Astrocyte of the spinal cord (primary cell): ENCODE measurements at regions not wholly inside any gene's neighbourhood (a gene's known extent, or its start where the extent isn't known, plus 50 kb on each side); places are given as distances from the start of the nearest gene placed in this dataset.

Source experiments
- DNase-seq: peaks from one replicate; pipeline ENCODE4 v3.0.0; 2011; ENCODE audit warnings: low read depth, low spot score
- H3K4me3 ChIP-seq: 2 replicates; pipeline ENCODE4 v1.5.1; 2011; ENCODE audit warnings: low read depth, mild to moderate bottlenecking, low read length, moderate library complexity
- CTCF ChIP-seq: IDR thresholded peaks from 2 replicates; pipeline ENCODE4 v1.5.1; 2012; ENCODE audit warnings: low read depth, mild to moderate bottlenecking, low read length, inconsistent platforms
- in situ Hi-C: cut with HindIII; loops from 2 replicates; pipeline ENCODE4 v1.10.0; 2017; ENCODE audit warnings: low sequenced_read_pairs

DNA sequence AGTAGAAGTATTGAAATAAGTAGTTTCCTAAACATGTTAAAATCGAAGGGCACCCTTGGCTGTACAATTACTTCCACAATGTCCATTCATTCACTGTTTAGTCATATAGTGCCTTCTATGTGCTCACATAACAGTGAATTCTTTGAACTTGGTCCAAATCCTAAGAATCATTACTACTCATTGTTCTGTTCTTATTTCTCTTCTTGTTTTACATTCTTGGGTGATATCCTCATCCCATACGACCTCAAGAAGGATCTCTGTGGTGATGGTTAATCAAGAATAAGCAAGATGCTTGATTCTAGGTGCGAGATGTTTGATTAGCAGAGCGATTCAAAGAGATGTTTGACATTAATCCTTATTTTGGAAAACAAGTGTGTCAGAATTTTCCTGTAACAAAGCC lies 667.4 kb upstream of the ZP4 start:
- DNase-seq, result peak; percentile 88
- in situ Hi-C loops, result no loop called here

GRCh38 chr1:238552271-238552670 lies 661.5 kb upstream of the ZP4 start:
- no peak for DNase-seq
- H3K4me3 ChIP-seq, result no peak overlapping the region
- in situ Hi-C loops, result no loop called here
- TF ChIP-seq CTCF, result no peak

More for the DNA sequence above, 667.4 kb upstream of the ZP4 start:
- TF ChIP-seq CTCF, result no peak
- H3K4me3 ChIP-seq, result no peak overlapping the region

DNA sequence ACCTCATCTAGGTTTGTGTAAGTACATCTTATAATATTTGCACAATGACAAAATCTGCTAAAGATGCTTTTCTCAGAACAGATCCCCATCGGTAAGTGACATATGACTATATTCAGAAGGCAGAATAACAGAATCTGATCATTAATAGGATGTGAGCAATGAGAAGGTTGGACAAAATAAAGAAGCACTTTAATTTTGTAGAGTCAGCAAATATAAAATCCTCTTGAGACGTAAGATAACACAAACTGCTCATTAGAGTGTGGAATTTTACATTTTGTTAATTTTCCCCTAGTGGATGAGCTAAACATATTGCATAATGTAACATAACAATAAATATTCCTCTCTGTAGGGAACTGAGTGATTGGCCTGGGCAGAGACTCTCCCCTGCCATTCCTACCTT lies 658.4 kb upstream of the ZP4 start:
- no peak overlapping the region for H3K4me3 ChIP-seq
- TF ChIP-seq CTCF, result no peak
- DNase-seq, result no peak
- in situ Hi-C loops, result no loop called here

DNA sequence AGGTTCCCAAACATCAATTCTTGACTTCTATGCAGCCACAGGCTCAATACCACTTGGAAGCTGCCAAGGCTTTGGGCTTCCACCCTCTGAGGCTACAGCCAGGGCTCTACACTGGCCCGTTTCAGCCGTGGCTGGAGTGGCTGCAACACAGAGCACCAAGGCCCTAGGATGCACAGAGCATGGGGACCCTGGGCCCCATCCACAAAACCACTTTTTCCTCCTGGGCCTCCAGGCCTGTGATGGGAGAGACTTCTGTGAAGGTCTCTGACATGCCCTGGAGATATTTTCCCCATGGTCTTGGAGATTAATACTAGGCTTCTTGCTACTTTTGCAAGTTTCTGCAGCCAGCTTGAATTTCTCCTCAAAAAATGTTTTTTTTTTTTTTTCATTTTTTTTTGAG lies 655.4 kb upstream of the ZP4 start:
- in situ Hi-C loops, result no loop called here
- DNase-seq, result no peak
- H3K4me3 ChIP-seq, result no peak overlapping the region
- no peak for TF ChIP-seq CTCF

GRCh38 chr1:238537641-238538040 lies 646.9 kb upstream of the ZP4 start:
- no peak overlapping the region for H3K4me3 ChIP-seq
- no peak for TF ChIP-seq CTCF
- DNase-seq, result no peak
- in situ Hi-C loops, result no loop called here

- TF ChIP-seq CTCF, result no peak
- no peak for DNase-seq
- in situ Hi-C loops, result no loop called here
- H3K4me3 ChIP-seq, result no peak overlapping the region
Observed at GRCh38 chr1:238530209-238530851, 639.6 kb upstream of the ZP4 start.
